Omental fat pad (tissue), 3 donors: ENCODE measurements at regions not wholly inside any gene's neighbourhood (a gene's known extent, or its start where the extent isn't known, plus 50 kb on each side); places are given as distances from the start of the nearest gene placed in this dataset.

ENCODE experiments used
- ATAC-seq: fragments of 150-250 bp; one replicate; pipeline ENCODE4 v1.9.1; 2016; ENCODE audit warnings: mild to moderate bottlenecking, moderate library complexity; ENCODE audit not compliant: low FRiP score
- DNase-seq: peaks from one replicate; pipeline ENCODE4 v3.0.0-alpha.2; 2019; ENCODE audit warnings: low spot score
- TF ChIP-seq, protein P1 (sequence below), 3 donors: fragments of 450-650 bp; IDR thresholded peaks; one replicate each; pipeline ENCODE4 v1.5.1; 2016 to 2017; ENCODE audit warnings: antibody characterized with exemption in 3 of 3, mild to moderate bottlenecking in 3 of 3, moderate library complexity in 2 of 3

GRCh38 chr2:136359121-136359965 lies 241.4 kb upstream of the CXCR4 start:
- no peak for DNase-seq
- no peak for ATAC-seq
- TF ChIP-seq, protein P1, sequence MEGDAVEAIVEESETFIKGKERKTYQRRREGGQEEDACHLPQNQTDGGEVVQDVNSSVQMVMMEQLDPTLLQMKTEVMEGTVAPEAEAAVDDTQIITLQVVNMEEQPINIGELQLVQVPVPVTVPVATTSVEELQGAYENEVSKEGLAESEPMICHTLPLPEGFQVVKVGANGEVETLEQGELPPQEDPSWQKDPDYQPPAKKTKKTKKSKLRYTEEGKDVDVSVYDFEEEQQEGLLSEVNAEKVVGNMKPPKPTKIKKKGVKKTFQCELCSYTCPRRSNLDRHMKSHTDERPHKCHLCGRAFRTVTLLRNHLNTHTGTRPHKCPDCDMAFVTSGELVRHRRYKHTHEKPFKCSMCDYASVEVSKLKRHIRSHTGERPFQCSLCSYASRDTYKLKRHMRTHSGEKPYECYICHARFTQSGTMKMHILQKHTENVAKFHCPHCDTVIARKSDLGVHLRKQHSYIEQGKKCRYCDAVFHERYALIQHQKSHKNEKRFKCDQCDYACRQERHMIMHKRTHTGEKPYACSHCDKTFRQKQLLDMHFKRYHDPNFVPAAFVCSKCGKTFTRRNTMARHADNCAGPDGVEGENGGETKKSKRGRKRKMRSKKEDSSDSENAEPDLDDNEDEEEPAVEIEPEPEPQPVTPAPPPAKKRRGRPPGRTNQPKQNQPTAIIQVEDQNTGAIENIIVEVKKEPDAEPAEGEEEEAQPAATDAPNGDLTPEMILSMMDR (IDR thresholded peaks at IDR 0.05): no peak

DNA sequence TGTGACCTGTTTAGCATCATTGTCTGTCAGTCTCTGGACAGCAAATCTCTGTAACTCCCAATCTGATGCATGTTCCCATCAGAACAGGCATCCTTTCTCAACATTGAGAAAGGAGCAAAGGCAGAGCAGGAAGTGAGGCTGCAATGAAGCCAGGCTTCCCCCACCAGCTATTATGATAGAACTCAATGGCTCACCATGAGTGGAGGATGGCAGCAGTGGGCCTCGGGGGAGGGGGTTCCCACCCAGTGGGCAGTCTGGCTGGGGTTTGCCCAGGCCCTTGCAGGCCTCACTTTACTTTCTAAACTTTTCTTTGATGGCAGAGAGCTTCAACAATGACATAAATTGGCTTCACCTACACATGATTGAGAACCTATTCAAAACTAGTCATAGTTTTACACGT lies 240.6 kb upstream of the CXCR4 start:
- no peak for ATAC-seq
- DNase-seq: no peak
- TF ChIP-seq, protein P1 (IDR thresholded peaks at IDR 0.05): no peak

GRCh38 chr2:136357007-136357380 lies 239.0 kb upstream of the CXCR4 start:
- TF ChIP-seq, protein P1 (IDR thresholded peaks at IDR 0.05): no peak
- ATAC-seq: no peak
- no peak for DNase-seq

GRCh38 chr2:136356125-136357006 lies 238.4 kb upstream of the CXCR4 start:
- TF ChIP-seq, protein P1 (IDR thresholded peaks at IDR 0.05): no peak
- no peak for ATAC-seq

GRCh38 chr2:136351684-136352083 lies 233.7 kb upstream of the CXCR4 start:
- DNase-seq: no peak
- TF ChIP-seq, protein P1 (IDR thresholded peaks at IDR 0.05): no peak
- no peak for ATAC-seq

More at GRCh38 chr2:136356125-136357006, 238.4 kb upstream of the CXCR4 start:
- DNase-seq: no peak

GRCh38 chr2:136347981-136348380 lies 230.0 kb upstream of the CXCR4 start:
- ATAC-seq (no peak), DNase-seq (no peak)

More at GRCh38 chr2:136347981-136348380, 230.0 kb upstream of the CXCR4 start:
- TF ChIP-seq, protein P1 (IDR thresholded peaks at IDR 0.05): no peak
